ENCODE measurements at regions not wholly inside any gene's neighbourhood (a gene's known extent, or its start where the extent isn't known, plus 50 kb on each side); places are given as distances from the start of the nearest gene placed in this dataset.

GRCh38 chr5:158349987-158350386 is 491.0 kb upstream of the CLINT1 start:
- H3K27ac ChIP-seq, result no peak overlapping the region
- no peak for FAIRE-seq
- H3K4me1 ChIP-seq, result no peaks in the 10 kb centered on the region
- 65 to 74% methylated on average over 6 of the region's 6 CpGs for WGBS, 2 donors
- H3K4me3 ChIP-seq, result no peak overlapping the region
- H3K9me3 ChIP-seq, result no peaks in the 10 kb centered on the region
- TF ChIP-seq, protein P1, sequence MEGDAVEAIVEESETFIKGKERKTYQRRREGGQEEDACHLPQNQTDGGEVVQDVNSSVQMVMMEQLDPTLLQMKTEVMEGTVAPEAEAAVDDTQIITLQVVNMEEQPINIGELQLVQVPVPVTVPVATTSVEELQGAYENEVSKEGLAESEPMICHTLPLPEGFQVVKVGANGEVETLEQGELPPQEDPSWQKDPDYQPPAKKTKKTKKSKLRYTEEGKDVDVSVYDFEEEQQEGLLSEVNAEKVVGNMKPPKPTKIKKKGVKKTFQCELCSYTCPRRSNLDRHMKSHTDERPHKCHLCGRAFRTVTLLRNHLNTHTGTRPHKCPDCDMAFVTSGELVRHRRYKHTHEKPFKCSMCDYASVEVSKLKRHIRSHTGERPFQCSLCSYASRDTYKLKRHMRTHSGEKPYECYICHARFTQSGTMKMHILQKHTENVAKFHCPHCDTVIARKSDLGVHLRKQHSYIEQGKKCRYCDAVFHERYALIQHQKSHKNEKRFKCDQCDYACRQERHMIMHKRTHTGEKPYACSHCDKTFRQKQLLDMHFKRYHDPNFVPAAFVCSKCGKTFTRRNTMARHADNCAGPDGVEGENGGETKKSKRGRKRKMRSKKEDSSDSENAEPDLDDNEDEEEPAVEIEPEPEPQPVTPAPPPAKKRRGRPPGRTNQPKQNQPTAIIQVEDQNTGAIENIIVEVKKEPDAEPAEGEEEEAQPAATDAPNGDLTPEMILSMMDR (IDR thresholded peaks at IDR 0.05), result no peak
- ATAC-seq, result no peak
- DNase-seq, result no peak
- H3K27me3 ChIP-seq, result no peaks in the 10 kb centered on the region
- intact Hi-C loops (cut with DNase I), result no loop called here
- H3K36me3 ChIP-seq, result no peaks in the 10 kb centered on the region

DNA sequence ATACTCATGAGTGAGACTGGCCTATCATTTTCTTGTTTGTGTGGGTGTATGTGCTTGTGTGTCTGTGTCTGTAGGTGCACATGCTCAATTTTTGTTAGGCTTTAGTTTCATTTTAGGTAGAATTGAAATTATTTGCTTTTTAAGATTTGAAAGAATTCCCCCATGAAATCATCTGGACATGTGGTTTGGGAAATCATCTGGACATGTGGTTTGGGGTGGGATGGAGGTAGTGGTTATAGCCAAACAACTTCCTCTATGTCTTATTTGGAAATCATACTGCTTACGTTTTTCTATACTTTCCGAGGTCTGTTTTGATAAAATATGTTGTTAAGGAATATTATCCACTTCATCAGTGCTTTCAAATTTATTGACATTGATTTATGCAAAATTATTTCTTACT is 485.4 kb upstream of the CLINT1 start:
- peaks cover 0 to 4% (median 0%) of the 10 kb centered on the region in 4 donors for H3K27me3 ChIP-seq
- WGBS, 2 donors, result 65 to 71% methylated on average over 2 of the region's 2 CpGs
- TF ChIP-seq, protein P1 (IDR thresholded peaks at IDR 0.05), result no peak
- ATAC-seq (no peak), FAIRE-seq (no peak), DNase-seq (no peak)
- no peaks in the 10 kb centered on the region for H3K4me1 ChIP-seq
- no peak overlapping the region for H3K27ac ChIP-seq
- no peaks in the 10 kb centered on the region for H3K36me3 ChIP-seq
- H3K4me3 ChIP-seq, result no peak overlapping the region
- intact Hi-C loops (cut with DNase I), result no loop called here
- no peaks in the 10 kb centered on the region for H3K9me3 ChIP-seq

DNA sequence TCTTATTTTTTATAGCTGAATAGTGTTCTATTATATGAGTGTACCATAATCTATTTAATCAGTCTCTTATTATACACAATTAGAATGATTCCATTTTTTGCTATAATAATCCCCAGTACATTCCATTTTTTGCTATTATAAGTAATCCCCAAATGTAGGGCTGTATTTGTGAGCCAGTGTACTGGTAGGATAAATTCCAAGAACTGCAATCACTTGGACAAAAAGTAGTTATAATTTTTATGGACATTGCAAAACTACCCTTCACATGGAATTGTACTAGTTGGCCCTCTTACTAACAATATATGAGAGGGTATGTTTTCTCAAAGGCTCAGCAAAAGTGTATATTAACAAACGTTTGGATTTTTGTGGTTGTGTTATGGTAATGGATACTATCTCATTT is 481.7 kb upstream of the CLINT1 start:
- WGBS, 2 donors, result 33 to 45% methylated on average over 1 of the region's 1 CpG
- Histone ChIP-seq H3K4me3 (no peak overlapping the region), H3K27ac (no peak overlapping the region), H3K27me3 (peaks cover 0 to 4% (median 0%) of the 10 kb centered on the region in 4 donors), H3K36me3 (no peaks in the 10 kb centered on the region), H3K9me3 (no peaks in the 10 kb centered on the region), H3K4me1 (no peaks in the 10 kb centered on the region)
- FAIRE-seq, result no peak
- TF ChIP-seq, protein P1 (IDR thresholded peaks at IDR 0.05), result no peak
- no peak for ATAC-seq
- no peak for DNase-seq
- intact Hi-C loops (cut with DNase I), result no loop called here

DNA sequence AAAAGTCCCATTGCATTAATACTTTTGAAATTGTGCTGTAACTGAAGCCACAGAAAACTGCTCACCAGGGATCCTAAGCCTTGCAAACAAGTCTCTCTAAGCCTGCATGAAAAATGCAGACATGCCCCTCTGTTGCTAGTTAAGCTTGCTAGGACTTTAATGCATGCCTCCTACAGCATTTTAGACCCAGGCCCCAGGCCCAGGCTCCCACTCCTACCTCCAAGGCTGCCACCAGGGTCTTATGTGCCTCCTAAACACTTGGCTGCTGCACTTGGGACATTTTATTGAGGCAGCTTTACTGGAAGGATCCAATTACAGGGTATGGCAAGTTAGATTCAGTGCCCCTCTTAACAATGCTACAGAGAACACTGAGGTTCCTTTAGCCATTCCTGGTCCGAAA is 467.3 kb upstream of the CLINT1 start:
- no peaks in the 10 kb centered on the region for H3K36me3 ChIP-seq
- WGBS, 2 donors, result 79 to 90% methylated on average over 1 of the region's 1 CpG

DNA sequence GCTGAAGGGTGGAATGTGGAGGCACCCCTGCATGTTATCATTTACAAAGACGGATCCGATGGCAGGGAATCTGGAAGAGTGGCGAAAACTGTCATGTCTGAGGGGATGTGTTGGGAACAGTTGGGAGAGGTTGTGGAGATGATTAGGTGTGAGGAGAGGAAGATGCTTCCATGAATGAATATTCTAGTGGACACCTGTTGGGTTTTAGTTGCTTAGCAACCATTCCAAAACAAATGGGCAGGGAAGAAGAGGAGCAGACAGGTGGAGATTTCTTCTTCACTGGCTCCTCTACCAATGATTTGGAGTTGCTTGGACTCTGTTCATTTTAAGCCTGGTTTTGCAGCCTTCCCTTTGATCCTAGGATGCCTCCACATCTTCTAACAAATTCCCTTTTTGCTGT is 465.3 kb upstream of the CLINT1 start:
- H3K27me3 ChIP-seq, result no peaks in the 10 kb centered on the region
- TF ChIP-seq, protein P1 (IDR thresholded peaks at IDR 0.05), result no peak
- no peak overlapping the region for H3K27ac ChIP-seq
- intact Hi-C loops (cut with DNase I), result no loop called here
- no peaks in the 10 kb centered on the region for H3K36me3 ChIP-seq
- DNase-seq (no peak), FAIRE-seq (no peak), ATAC-seq (no peak)
- no peaks in the 10 kb centered on the region for H3K9me3 ChIP-seq
- H3K4me1 ChIP-seq, result no peaks in the 10 kb centered on the region
- WGBS, 2 donors, result 86 to 89% methylated on average over 3 of the region's 3 CpGs
- no peak overlapping the region for H3K4me3 ChIP-seq

More for the DNA sequence above, 467.3 kb upstream of the CLINT1 start:
- DNase-seq (no peak), FAIRE-seq (no peak), ATAC-seq (no peak)
- intact Hi-C loops (cut with DNase I), result no loop called here
- Histone ChIP-seq H3K9me3 (no peaks in the 10 kb centered on the region), H3K27me3 (no peaks in the 10 kb centered on the region), H3K4me3 (no peak overlapping the region), H3K27ac (no peak overlapping the region), H3K4me1 (no peaks in the 10 kb centered on the region)
- TF ChIP-seq, protein P1 (IDR thresholded peaks at IDR 0.05), result no peak

Data from pancreas (tissue), 10 donors.